ENCODE measurements at regions not wholly inside any gene's neighbourhood (a gene's known extent, or its start where the extent isn't known, plus 50 kb on each side); places are given as distances from the start of the nearest gene placed in this dataset.

DNA sequence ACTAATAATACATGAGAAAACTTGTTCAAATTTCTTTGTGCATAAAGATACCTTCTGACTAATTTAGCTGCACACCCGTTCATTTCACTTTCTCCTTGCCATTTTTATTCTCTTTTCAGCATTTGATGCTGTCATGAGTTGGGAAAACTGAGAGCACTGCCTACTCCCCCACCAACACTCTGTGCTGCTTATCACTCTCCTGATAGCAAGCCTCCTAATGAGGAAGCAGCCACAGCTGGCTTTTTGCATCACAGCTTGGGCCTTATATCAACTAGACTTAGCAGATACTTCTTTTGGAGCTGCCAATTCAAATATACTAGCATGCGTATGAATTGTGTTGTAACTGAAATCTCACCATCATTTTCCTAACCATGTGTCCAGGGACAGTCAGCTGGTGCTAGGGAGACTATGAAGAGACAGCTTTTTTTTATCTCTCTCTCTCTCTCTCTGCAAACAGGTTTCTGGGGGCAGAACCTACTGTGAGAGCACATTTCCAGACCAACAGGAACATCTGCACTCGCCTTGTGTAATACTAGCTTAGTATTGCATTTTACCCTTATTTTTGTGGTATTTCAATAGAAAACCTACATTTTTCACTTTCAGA is 699.0 kb downstream of the KHDRBS2 start (continued):
- TF ChIP-seq, protein P1, sequence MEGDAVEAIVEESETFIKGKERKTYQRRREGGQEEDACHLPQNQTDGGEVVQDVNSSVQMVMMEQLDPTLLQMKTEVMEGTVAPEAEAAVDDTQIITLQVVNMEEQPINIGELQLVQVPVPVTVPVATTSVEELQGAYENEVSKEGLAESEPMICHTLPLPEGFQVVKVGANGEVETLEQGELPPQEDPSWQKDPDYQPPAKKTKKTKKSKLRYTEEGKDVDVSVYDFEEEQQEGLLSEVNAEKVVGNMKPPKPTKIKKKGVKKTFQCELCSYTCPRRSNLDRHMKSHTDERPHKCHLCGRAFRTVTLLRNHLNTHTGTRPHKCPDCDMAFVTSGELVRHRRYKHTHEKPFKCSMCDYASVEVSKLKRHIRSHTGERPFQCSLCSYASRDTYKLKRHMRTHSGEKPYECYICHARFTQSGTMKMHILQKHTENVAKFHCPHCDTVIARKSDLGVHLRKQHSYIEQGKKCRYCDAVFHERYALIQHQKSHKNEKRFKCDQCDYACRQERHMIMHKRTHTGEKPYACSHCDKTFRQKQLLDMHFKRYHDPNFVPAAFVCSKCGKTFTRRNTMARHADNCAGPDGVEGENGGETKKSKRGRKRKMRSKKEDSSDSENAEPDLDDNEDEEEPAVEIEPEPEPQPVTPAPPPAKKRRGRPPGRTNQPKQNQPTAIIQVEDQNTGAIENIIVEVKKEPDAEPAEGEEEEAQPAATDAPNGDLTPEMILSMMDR (IDR thresholded peaks at IDR 0.05; ENCODE audit: control extremely low read depth in 1 of 3, insufficient read depth in 1 of 3, low read depth in 1 of 3, low read length in 3 of 3), result no peak
- TF ChIP-seq NRF1 (IDR thresholded peaks at IDR 0.05; ENCODE audit: low read depth, low read length) (no peak), SIN3A (conservative IDR thresholded peaks at IDR 0.05 in 1 of 2, IDR thresholded peaks at IDR 0.05 in 1 of 2; ENCODE audit: low read depth in 1 of 2, low read length in 2 of 2) (no peak), USF2 (IDR thresholded peaks at IDR 0.05; ENCODE audit: low read length) (no peak), PHF8 (conservative IDR thresholded peaks at IDR 0.05; ENCODE audit: low read depth, low read length) (no peak), ZNF274 (IDR thresholded peaks at IDR 0.05; ENCODE audit: borderline replicate concordance, extremely low read depth, low read length) (no peak), FOSL1 (IDR thresholded peaks at IDR 0.05; ENCODE audit: insufficient read depth, low read depth, low read length) (no peak)
